SK-N-SH (cell line): ENCODE measurements at regions not wholly inside any gene's neighbourhood (a gene's known extent, or its start where the extent isn't known, plus 50 kb on each side); places are given as distances from the start of the nearest gene placed in this dataset.

ENCODE experiments used
- CTCF ChIA-PET: fragments of 300-600, 350-600 bp; formaldehyde crosslinking; extraction: SDS; loops from one replicate; lab custom pipeline; 2021; lab: Yijun Ruan, JAX
- POLR2A ChIA-PET: fragments of 350-600 bp; sonication (Branson Sonifier 250); formaldehyde crosslinking; extraction: SDS; loops from one replicate; lab custom pipeline; 2020; ENCODE audit warnings: antibody characterized with exemption, inconsistent platforms; lab: Yijun Ruan, JAX
- DNase-seq: peaks from one replicate; pipeline ENCODE4 v3.0.0; 2012
- H2AFZ ChIP-seq: fragments of 200-600 bp; sonication (generic); 2 replicates; pipeline ENCODE4 v1.8.1; 2016; ENCODE audit warnings: antibody characterized with exemption, mild to moderate bottlenecking, low read depth
- H3F3A ChIP-seq: fragments of 200-600 bp; sonication (generic); replicated peaks from 2 replicates; pipeline ENCODE3; 2016; ENCODE audit warnings: antibody characterized with exemption, mild to moderate bottlenecking; ENCODE audit not compliant: insufficient read depth
- H3K27ac ChIP-seq, 2 experiments: fragments of 200-500 bp in 1 of 2; fragments of 200-600 bp in 1 of 2; sonication (Bioruptor generic) in 1 of 2; sonication (generic), shearing (Covaris generic) in 1 of 2; 2 replicates each; pipeline versions ENCODE4 v1.5.1 to v1.6.1; 2014 to 2016; ENCODE audit warnings: low read depth in 2 of 2, inconsistent platforms in 1 of 2, low read length in 1 of 2, mild to moderate bottlenecking in 1 of 2, mixed read lengths in 1 of 2
- H3K27me3 ChIP-seq: fragments of 200-600 bp; sonication (generic), shearing (Covaris generic); 2 replicates; pipeline ENCODE4 v1.6.1; 2016; ENCODE audit warnings: mixed run types; ENCODE audit not compliant: insufficient read depth
- H3K36me3 ChIP-seq, 2 experiments: fragments of 200-500 bp in 1 of 2; fragments of 200-600 bp in 1 of 2; sonication (Bioruptor generic) in 1 of 2; sonication (generic) in 1 of 2; replicated peaks in 1 of 2; 2 replicates each; pipeline versions ENCODE3 to v1.5.1; 2014 to 2016; ENCODE audit warnings: low read length in 1 of 2, mild to moderate bottlenecking in 1 of 2; ENCODE audit not compliant: insufficient read depth in 2 of 2, control insufficient read depth in 1 of 2
- H3K4me1 ChIP-seq, 2 experiments: fragments of 200-500 bp in 1 of 2; fragments of 200-600 bp in 1 of 2; sonication (Bioruptor generic) in 1 of 2; sonication (generic), shearing (Covaris generic) in 1 of 2; 2 replicates each; pipeline versions ENCODE4 v1.5.1 to v1.6.1; 2014 to 2016; ENCODE audit warnings: low read depth in 1 of 2, low read length in 1 of 2, mixed run types in 1 of 2; ENCODE audit not compliant: insufficient read depth in 2 of 2, control insufficient read depth in 1 of 2
- H3K4me2 ChIP-seq: fragments of 200-600 bp; sonication (generic), shearing (Covaris generic); 2 replicates; pipeline ENCODE4 v1.6.1; 2017; ENCODE audit warnings: mixed run types
- H3K4me3 ChIP-seq, 2 experiments: fragments of 200-500 bp in 1 of 2; fragments of 200-600 bp in 1 of 2; sonication (Bioruptor generic) in 1 of 2; sonication (generic), shearing (Covaris generic) in 1 of 2; 2 replicates each; pipeline versions ENCODE4 v1.5.1 to v1.8.1; 2014 to 2016; ENCODE audit warnings: low read depth in 2 of 2, inconsistent platforms in 1 of 2, low read length in 1 of 2, mild to moderate bottlenecking in 1 of 2, mixed read lengths in 1 of 2, moderate library complexity in 1 of 2
- H3K79me2 ChIP-seq: fragments of 200-600 bp; sonication (generic); 2 replicates; pipeline ENCODE4 v1.8.1; 2017; ENCODE audit warnings: mild to moderate bottlenecking; ENCODE audit not compliant: insufficient read depth
- H3K9ac ChIP-seq: fragments of 200-600 bp; sonication (generic); 2 replicates; pipeline ENCODE4 v1.6.1; 2017; ENCODE audit warnings: mixed run types
- H3K9me2 ChIP-seq: fragments of 200-600 bp; sonication (generic); 2 replicates; pipeline ENCODE4 v1.6.1; 2017; ENCODE audit warnings: mixed run types
- H3K9me3 ChIP-seq: fragments of 200-600 bp; sonication (generic); 2 replicates; pipeline ENCODE4 v1.6.1; 2017; ENCODE audit warnings: mixed run types, mild to moderate bottlenecking, moderate library complexity
- H4K20me1 ChIP-seq: fragments of 200-600 bp; sonication (generic); 2 replicates; pipeline ENCODE4 v1.6.1; 2017; ENCODE audit warnings: mild to moderate bottlenecking, mixed run types; ENCODE audit not compliant: insufficient read depth
- FOSL2 ChIP-seq: IDR thresholded peaks from 2 replicates; pipeline ENCODE4 v1.4.0; 2012; ENCODE audit warnings: low read depth, mild to moderate bottlenecking, moderate library complexity, borderline replicate concordance
- FOXM1 ChIP-seq: IDR thresholded peaks from 2 replicates; pipeline ENCODE4 v1.4.0; 2012; ENCODE audit warnings: low read depth, mild to moderate bottlenecking
- GABPA ChIP-seq: IDR thresholded peaks from 2 replicates; pipeline ENCODE4 v1.4.0; 2012; ENCODE audit warnings: low read depth, mild to moderate bottlenecking
- GATA2 ChIP-seq: sonication (generic); formaldehyde crosslinking; IDR thresholded peaks from 2 replicates; pipeline ENCODE4 v1.5.0; 2020; ENCODE audit warnings: mild to moderate bottlenecking, missing genetic modification reagents
- MEF2A ChIP-seq: IDR thresholded peaks from 2 replicates; pipeline ENCODE4 v1.4.0; 2012; ENCODE audit warnings: low read depth, borderline replicate concordance
- NFIC ChIP-seq: IDR thresholded peaks from 2 replicates; pipeline ENCODE4 v1.4.0; 2012; ENCODE audit warnings: borderline replicate concordance
- NRF1 ChIP-seq: IDR thresholded peaks from 2 replicates; pipeline ENCODE4 v1.6.1; 2012; ENCODE audit warnings: low read depth, mild to moderate bottlenecking, low read length
- RAD21 ChIP-seq: IDR thresholded peaks from 2 replicates; pipeline ENCODE4 v1.6.1; 2012; ENCODE audit warnings: mild to moderate bottlenecking, low read length
- RFX5 ChIP-seq: IDR thresholded peaks from 2 replicates; pipeline ENCODE4 v1.6.1; 2012; ENCODE audit warnings: mild to moderate bottlenecking, improper control_type of control experiment, low read length
- SIN3A ChIP-seq: IDR thresholded peaks from 2 replicates; pipeline ENCODE4 v1.6.1; 2012; ENCODE audit warnings: low read depth, mild to moderate bottlenecking, low read length, moderate library complexity, borderline replicate concordance
- SMC3 ChIP-seq: IDR thresholded peaks from 2 replicates; pipeline ENCODE4 v1.6.1; 2012; ENCODE audit warnings: low read depth, low read length, improper control_type of control experiment
- TCF12 ChIP-seq: IDR thresholded peaks from 2 replicates; pipeline ENCODE4 v1.4.0; 2012
- TEAD4 ChIP-seq: IDR thresholded peaks from 2 replicates; pipeline ENCODE4 v1.4.0; 2012; ENCODE audit warnings: mild to moderate bottlenecking, borderline replicate concordance; ENCODE audit not compliant: insufficient read depth
- YY1 ChIP-seq: IDR thresholded peaks from 2 replicates; pipeline ENCODE4 v1.4.0; 2012; ENCODE audit warnings: low read depth, mild to moderate bottlenecking
- WGBS: methylation state at CpG from one replicate; pipeline ENCODE4 v1.1.6; 2017; ENCODE audit warnings: low lambda C conversion rate; 5-methylcytosine and 5-hydroxymethylcytosine counted together
- TF ChIP-seq, protein P1 (sequence below): IDR thresholded peaks from 2 replicates; pipeline ENCODE4 v1.4.0; 2012; ENCODE audit warnings: low read depth
- TF ChIP-seq, protein P2 (sequence below): IDR thresholded peaks from 2 replicates; pipeline ENCODE4 v1.4.0; 2012; ENCODE audit warnings: low read depth, borderline replicate concordance
- TF ChIP-seq, protein P3 (sequence below): fragments of 150-350 bp; IDR thresholded peaks from 2 replicates; pipeline ENCODE4 v1.6.1; 2017; ENCODE audit warnings: antibody characterized with exemption, low read length, low read depth, borderline replicate concordance
- TF ChIP-seq, protein P4 (sequence below): IDR thresholded peaks from 2 replicates; pipeline ENCODE4 v1.4.0; 2012; ENCODE audit warnings: low read depth, borderline replicate concordance
- TF ChIP-seq, protein P5 (sequence below): fragments of 150-350 bp; IDR thresholded peaks from 2 replicates; pipeline ENCODE4 v1.6.1; 2016; ENCODE audit warnings: mild to moderate bottlenecking, low read depth, low read length
- TF ChIP-seq, protein P6 (sequence below): IDR thresholded peaks from 2 replicates; pipeline ENCODE4; 2012

DNA sequence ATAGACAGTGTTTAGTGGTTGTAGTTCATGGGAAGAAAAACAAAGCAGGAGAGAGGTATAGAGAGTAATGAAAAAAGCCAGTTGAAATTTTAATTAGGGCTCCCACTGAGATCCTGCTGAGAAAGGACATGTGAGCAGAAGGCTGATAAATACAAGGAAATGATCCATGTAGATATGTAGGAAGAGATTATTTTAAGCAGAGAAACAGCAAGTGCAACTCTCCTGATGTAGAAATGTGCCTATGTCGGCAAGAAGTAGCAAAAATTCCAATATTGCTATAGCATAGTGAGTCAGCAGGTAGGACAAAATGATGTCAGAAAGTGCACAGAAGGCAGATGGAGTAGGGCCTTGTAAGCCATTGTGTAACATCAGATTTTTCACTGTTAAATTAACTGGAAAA is 1027.3 kb downstream of the PCDH18 start:
- H3K4me3 ChIP-seq, result no peak overlapping the region
- H4K20me1 ChIP-seq, result no peaks in the 10 kb centered on the region
- H2AFZ ChIP-seq, result no peak overlapping the region
- TF ChIP-seq, protein P1, sequence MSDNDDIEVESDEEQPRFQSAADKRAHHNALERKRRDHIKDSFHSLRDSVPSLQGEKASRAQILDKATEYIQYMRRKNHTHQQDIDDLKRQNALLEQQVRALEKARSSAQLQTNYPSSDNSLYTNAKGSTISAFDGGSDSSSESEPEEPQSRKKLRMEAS, result no peak
- TF ChIP-seq MEF2A, result no peak
- TF ChIP-seq RFX5, result no peak
- TF ChIP-seq TEAD4, result no peak
- no peak for TF ChIP-seq YY1
- no peak for TF ChIP-seq NFIC
- no peak for TF ChIP-seq NRF1
- no peak for TF ChIP-seq GABPA
- TF ChIP-seq, protein P2, sequence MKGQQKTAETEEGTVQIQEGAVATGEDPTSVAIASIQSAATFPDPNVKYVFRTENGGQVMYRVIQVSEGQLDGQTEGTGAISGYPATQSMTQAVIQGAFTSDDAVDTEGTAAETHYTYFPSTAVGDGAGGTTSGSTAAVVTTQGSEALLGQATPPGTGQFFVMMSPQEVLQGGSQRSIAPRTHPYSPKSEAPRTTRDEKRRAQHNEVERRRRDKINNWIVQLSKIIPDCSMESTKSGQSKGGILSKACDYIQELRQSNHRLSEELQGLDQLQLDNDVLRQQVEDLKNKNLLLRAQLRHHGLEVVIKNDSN, result no peak
- no peak for TF ChIP-seq SMC3
- TF ChIP-seq TCF12, result no peak
- no peak for TF ChIP-seq SIN3A
- TF ChIP-seq FOXM1, result no peak
- TF ChIP-seq, protein P3, sequence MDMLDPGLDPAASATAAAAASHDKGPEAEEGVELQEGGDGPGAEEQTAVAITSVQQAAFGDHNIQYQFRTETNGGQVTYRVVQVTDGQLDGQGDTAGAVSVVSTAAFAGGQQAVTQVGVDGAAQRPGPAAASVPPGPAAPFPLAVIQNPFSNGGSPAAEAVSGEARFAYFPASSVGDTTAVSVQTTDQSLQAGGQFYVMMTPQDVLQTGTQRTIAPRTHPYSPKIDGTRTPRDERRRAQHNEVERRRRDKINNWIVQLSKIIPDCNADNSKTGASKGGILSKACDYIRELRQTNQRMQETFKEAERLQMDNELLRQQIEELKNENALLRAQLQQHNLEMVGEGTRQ, result no peak
- TF ChIP-seq GATA2, result no peak
- TF ChIP-seq FOSL2, result no peak
- TF ChIP-seq RAD21, result no peak
- TF ChIP-seq, protein P4, sequence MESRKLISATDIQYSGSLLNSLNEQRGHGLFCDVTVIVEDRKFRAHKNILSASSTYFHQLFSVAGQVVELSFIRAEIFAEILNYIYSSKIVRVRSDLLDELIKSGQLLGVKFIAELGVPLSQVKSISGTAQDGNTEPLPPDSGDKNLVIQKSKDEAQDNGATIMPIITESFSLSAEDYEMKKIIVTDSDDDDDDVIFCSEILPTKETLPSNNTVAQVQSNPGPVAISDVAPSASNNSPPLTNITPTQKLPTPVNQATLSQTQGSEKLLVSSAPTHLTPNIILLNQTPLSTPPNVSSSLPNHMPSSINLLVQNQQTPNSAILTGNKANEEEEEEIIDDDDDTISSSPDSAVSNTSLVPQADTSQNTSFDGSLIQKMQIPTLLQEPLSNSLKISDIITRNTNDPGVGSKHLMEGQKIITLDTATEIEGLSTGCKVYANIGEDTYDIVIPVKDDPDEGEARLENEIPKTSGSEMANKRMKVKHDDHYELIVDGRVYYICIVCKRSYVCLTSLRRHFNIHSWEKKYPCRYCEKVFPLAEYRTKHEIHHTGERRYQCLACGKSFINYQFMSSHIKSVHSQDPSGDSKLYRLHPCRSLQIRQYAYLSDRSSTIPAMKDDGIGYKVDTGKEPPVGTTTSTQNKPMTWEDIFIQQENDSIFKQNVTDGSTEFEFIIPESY, result no peak
- TF ChIP-seq, protein P5, sequence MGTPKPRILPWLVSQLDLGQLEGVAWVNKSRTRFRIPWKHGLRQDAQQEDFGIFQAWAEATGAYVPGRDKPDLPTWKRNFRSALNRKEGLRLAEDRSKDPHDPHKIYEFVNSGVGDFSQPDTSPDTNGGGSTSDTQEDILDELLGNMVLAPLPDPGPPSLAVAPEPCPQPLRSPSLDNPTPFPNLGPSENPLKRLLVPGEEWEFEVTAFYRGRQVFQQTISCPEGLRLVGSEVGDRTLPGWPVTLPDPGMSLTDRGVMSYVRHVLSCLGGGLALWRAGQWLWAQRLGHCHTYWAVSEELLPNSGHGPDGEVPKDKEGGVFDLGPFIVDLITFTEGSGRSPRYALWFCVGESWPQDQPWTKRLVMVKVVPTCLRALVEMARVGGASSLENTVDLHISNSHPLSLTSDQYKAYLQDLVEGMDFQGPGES, result no peak
- TF ChIP-seq, protein P6, sequence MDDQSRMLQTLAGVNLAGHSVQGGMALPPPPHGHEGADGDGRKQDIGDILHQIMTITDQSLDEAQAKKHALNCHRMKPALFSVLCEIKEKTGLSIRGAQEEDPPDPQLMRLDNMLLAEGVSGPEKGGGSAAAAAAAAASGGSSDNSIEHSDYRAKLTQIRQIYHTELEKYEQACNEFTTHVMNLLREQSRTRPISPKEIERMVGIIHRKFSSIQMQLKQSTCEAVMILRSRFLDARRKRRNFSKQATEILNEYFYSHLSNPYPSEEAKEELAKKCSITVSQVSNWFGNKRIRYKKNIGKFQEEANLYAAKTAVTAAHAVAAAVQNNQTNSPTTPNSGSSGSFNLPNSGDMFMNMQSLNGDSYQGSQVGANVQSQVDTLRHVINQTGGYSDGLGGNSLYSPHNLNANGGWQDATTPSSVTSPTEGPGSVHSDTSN, result no peak
- no peaks in the 10 kb centered on the region for H3K9me3 ChIP-seq
- H3K27ac ChIP-seq, result no peak overlapping the region
- H3K79me2 ChIP-seq, result no peaks in the 10 kb centered on the region
- H3K9ac ChIP-seq, result no peak overlapping the region
- H3K9me2 ChIP-seq, result no peaks in the 10 kb centered on the region
- ChIA-PET POLR2A (no interaction called here), CTCF (no interaction called here)
- no peaks in the 10 kb centered on the region for H3F3A ChIP-seq
- no peaks in the 10 kb centered on the region for H3K36me3 ChIP-seq
- no peak for DNase-seq
- 33% methylated on average over 1 of the region's 1 CpG for WGBS
- H3K27me3 ChIP-seq, result no peaks in the 10 kb centered on the region
- H3K4me2 ChIP-seq, result no peak overlapping the region
- H3K4me1 ChIP-seq, result no peaks in the 10 kb centered on the region
